GM21526 (cell line): ENCODE measurements at regions not wholly inside any gene's neighbourhood (a gene's known extent, or its start where the extent isn't known, plus 50 kb on each side); places are given as distances from the start of the nearest gene placed in this dataset.

ENCODE experiments used
- ATAC-seq: cut with Tn5 transposase; IDR thresholded peaks from one replicate; pipeline ENCODE4 v1.9.1; 2021; ENCODE audit warnings: moderate library complexity; ENCODE audit not compliant: unreplicated experiment, low FRiP score

DNA sequence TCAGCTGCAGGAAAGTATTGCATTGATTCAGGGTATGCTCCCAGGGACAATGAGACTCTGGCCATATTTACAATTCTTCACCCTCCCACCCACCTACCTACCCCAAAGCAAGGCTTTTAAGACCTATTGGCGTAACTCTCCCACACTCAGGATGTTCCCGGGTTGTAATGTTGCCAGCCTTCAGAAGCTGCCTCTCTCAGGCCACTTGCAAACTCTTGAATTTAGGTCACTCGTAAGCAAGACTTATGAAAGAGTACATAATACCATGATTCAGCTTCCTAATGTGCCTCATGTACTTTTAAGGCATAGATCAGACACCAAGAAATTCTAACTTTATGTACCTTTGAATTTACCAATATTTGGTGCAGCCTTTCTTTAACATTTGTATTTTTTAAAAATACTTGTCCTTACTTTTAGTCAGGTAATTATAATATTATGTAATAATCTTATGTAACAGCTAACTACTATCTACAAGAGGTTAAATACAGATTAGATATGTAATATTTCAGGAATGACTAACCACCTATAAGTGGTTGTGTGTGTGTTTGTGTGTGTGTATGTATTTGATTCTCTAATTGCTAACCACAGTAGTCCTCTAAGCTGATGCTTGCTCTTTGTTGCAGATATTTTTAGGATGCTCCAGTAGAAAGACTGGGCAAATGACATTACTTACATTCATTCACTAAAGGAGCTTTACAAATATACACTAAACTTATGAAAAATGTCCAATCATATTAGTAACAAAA is 630.5 kb upstream of the MEF2C start:
- no peak for ATAC-seq

DNA sequence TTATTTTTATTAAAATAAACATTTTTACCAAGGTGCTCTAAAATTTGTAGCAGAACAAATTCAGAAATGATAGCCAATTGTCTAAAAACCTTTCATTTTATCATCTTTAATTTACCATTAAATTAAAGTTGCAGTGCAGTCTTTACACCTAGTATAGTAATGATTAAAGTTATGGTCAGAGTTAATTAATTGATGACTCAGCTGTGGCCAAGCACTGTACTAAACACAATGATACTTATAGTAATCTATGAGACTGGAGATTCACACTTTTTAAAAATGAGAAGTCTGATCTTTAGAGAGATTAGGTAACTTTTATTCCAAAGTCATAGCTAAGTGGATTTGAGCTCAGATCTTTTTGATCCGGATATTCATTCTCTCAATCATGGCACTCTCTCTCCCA is 621.1 kb upstream of the MEF2C start:
- ATAC-seq = no peak

DNA sequence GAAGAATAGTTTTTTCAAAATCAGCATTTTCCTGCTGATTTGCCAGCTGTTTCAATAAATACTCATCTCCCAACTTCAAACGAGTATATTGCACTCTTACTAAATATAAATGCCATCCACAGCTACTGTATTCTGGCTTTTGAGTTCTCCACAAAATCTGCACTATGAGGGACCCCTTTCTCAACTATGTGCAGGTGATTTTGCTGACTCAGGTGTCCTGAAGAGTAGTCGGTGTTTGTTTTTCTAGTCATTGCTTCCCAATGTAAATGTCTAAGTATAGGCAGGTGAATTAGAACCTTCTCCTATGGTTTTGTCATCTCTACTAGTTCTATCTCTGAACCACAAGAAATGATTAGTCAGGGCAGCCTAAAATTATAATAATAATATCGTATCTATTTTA is 616.8 kb upstream of the MEF2C start:
- no peak for ATAC-seq

DNA sequence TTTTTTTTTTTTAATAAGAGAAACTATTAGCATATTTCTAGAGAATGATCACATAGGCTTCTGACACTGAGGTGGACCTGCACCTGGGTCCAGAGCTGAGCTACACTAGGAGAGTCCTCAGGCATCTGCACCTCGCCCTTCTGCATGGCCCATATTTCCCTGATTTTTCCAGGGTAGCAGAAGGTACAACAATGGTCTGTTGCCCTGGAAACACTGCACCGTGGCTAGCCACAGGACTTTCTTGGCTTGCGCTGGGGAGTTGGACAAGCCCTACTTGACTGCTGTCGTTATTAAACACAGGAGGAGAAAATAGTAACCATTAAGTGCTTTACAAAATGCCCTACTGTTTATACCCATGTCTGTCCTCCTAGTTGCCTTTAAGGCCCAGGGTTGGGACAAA is 615.7 kb upstream of the MEF2C start:
- ATAC-seq = no peak

DNA sequence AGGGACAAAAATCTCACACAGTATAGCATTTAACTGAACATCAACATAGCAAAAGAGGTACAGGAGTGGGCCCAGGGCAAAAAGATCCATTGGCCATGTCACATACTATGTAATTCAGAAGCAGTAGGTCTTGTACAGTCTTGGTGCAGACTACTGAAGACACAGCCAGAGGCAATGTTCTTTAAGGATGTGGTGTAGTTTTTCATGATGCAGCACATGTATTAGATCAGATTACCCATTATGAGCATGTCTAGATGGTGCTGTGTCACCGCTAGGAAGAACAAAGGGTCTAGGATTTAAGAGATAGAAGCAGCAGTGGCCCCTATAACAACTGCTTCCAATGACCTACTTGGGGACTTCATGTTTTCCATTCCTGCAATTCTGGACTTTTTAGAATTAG is 610.4 kb upstream of the MEF2C start:
- ATAC-seq = no peak

DNA sequence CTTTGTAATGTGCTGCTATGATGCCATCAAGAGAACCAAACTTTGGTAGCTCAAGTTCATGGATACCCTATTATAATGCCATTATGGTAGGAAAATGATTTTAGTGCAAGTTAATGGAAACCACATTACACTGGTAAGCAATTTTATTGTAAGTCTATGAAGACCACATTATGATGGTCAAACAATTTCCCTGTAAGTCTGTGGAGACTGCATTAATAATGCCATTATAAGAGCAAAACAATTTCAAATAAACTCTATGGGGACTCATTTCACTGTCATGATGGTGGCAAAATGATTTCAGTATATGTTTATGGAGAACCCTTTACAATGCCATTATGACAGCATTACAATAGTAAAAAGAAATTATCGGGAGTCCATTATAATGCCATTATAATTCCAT is 602.0 kb upstream of the MEF2C start:
- ATAC-seq = no peak

DNA sequence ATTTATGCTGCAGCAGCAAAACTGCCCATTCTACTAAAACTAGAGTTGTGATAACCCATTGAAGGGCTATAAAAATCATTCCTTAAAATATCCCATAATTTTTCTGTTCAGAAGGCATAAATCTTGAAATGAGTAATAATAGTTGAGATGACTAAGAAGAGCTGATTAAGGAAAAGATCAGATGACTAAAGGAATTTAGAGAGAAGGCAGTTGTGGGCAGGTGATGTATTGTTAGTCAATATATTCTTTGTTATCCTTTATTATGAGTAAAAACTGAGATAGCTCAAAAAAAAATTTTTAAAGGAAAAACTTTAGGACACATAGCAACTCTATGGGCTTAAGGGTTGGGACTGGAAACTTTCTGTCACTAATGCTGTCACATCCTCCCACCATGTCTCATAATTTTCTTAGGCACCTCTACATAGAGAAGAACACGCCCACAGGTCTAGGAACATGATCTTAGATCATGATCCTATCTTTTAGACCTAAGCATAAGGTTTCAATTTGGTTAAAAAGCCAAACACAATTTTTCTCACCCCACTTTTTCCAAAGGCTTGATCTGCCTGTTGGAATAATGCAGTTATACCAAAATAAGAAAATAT is 597.5 kb upstream of the MEF2C start:
- ATAC-seq = no peak

DNA sequence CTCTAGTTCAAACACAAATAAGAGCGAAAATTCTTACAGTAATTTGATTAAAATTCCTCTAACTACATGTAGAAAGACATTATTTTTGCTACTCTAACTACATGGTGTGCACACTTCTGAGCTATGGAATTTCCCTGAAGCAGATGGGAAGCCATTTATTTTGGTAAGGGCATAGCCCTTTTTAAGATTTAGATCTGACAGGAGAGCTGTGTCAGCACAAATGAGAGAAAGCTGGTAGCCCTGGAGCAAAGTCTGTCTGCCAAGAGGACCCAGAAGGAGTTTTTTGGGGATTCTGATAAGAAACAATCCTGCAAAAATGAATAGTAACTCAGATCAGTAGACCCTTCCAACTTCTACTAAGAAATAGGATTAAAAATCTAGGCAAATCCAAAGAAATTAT is 595.9 kb upstream of the MEF2C start:
- ATAC-seq = no peak

DNA sequence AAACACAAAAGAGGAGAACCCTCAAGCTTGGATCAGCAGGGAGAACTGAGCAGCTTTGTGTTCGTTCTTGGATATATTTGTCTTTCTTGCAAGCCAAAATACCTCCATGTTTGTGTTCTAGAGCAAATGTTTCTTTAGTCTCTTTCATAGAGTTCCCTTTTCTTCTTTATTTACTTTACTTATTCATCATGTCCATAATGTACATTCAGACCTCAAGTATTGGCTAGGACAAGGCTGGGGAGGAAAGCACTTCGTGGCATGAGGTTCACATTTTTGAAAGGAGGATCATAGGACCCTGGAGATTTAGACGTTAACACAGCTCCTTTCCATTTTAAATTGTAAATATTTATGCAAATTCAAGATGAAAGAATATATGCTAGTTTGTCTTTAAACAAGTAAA is 590.2 kb upstream of the MEF2C start:
- ATAC-seq = no peak

DNA sequence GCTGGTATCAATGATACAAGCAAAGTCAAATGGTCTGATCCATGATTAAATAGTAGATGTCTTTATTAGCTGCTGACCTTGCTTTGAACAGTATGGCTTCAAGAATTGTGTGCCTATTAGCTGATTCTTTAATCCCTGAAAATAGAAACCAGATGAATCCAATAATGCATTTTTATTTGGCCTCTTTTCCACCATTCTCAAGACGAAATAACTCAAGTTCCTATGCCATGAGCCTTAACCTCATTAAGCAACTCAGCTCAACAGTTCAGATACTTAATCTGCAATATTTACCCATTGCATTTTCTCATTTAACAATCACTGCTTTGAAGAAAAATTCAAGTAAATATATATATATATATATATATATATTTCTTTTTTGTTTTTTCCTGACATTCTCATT is 588.6 kb upstream of the MEF2C start:
- no peak for ATAC-seq

DNA sequence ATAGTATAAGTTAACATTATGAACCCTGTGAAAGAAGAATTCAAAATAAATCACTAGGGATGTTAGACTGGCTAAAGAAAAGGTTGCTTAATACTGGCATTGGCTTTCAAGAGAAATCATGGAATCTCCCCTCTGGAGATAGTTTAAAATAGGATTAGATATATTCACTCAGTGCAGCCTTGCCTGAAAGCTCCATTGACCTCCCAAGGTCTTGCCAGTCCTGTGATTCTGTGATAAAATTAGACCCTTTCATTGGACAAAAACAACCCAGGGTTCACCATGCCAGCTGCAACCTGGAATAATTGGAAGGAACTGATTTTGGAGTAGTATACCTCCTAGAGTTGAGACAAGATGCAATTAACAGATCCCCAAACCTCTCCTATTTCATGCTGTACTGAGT is 588.1 kb upstream of the MEF2C start:
- no peak for ATAC-seq

DNA sequence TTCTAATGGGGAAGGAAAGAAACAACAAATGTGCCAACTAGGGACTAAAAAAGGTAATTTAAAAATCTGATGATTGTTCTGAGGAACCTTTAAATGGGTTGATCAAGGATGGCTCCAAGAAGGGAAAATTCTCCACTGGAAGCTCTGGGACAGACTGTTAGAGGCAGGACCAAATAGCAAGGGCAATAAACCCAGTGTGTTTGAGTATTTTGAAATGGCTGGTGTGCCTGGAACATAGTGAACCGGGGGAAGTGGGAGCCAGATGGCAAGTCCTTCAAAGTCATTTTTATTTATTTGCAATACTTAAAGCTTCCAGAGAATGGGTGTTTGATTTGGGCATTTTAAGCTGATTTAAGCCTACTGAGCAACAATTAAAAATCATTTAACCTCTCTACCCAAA is 587.7 kb upstream of the MEF2C start:
- no peak for ATAC-seq

DNA sequence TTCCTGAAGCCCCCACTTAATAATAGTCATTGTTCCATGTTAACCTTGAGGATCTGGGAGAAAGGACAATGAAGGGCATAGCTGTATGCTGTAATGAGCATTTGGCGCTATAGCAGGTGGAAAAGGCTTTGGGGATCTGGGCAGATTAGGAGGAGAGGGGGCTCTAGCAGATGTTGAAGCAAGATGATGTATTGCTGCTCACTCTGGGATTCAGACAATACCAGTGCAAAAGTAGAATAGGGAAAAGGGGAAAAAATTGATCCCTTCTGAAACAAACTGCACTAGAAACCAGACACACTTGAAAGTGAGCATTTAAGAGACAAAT is 575.3 kb upstream of the MEF2C start:
- no peak for ATAC-seq

DNA sequence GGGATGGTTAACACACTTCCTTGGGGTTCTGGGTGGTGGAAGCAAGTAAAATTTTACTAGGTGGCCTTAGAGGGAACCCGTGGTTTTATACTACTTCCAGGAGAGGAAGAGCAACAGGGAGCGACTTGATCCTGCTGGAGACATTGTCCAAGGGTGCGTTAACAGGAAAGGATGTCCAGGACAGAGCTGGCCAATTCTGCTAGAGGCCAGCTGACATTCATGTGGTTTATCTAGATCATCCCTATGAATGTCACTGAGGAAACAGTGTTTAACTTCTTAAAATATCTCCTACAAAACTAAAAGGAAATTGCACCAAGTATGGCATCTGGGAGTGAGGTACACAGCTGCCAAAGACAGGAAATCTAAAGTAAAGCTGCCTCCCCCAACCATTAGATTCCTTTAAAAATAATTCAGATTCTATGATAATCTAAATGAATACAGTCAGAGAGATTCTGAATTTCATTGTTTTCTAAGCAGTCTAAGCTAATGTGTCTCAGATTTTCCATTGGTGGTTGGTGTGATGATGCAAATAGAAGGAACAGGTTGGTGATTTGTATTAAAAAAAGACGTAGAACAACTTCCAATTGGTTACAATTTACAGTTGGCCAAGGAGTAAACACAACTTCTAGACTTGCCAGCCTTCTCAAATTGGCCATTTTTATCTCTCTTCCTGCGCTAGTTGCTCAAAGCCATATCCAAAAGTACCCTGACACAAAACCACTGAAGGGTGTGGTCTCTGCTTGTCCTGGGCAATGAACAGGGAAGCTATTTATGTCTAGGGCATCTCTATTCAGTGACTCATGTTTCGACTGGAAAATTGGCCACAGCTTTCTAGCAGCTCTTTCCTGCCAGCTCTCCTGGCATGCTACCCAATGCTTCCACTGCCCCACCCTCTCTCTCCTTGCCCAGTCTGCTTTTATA is 574.7 kb upstream of the MEF2C start:
- ATAC-seq = no peak

DNA sequence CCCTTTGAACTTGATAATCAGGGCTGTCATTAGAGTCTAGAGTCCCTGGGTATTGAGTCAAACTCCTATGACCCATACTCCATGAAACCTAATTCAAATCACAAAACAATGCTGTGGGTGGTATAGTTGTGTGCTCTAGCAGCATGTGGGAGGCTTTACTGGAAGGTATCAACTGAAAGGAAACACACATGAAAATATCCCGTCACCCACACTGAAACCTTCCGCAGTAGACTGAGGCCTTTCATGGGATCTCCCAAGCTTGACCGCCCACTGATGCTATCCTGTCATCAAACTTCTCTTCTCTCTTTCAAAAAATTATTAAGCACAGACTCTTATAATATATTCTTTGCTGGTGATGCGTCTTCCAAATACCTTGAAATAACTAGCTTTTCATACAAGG is 569.1 kb upstream of the MEF2C start:
- no peak for ATAC-seq

DNA sequence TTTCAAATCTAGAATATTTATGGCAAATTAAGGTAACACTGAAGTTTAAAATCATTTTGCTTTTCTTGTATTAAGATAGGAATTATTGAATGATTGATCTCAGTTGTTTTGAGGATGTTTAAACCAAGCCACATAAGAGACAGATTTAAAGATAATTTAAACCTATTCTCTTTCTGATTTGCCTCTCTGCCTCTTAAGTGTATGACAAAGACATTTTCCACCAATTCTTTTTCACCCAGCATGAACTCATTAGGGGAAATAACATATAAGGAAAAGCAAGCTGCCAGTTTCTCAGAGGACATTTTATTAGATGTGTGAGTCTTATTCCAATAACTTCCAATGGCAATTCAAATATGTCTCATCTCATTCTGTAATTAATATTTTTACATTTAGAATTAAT is 568.3 kb upstream of the MEF2C start:
- no peak for ATAC-seq

DNA sequence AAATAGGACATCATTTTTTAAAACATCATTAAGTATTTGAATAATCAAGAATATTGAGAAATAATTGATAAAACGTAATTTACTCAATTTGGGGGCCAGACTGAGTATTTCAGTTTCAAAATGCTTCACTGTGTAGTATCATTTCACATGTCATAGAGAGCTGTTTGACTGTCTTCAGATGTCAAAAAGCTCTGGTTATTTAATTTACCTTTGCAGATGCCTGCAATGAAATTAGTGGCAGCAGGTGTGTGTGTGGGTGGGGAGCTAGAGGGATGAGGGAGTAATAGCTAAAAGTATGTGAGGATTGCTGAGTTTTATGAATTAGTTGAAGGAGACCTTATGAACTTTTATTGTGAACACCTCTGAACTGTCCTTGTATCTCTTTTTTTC is 567.2 kb upstream of the MEF2C start:
- ATAC-seq = no peak

DNA sequence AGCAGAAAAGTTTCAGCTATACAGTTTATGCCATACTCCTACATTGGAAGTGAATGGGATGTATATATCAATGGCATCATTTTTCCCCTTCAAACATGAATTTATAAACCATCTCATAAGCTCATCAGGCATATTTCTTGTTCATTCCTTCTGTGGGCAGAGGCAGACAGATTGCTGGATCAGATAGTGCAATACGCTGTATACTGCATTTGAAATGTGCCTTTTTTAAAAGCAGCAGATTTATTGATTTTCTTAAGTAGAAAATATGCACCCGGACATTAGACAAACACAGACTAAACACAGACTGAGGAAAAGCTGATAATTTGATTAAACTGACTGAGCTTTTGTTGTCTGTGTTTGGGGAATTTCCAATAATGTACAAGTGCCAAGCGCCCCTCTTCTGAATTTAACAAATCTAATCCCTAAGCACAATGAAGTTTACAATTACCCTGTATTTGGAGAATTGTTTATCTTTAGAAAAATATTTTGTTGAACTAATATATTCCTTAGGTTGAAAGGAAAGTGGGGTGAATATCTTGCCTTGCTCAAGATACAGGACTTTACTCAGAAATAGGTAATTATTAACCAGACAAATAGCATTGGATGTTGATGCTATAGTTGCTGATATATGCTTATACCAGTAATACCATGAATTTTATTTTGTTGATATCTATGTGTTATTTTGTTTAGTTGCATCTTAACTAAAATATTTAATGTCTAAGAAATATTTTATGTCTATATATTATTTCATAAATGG is 566.6 kb upstream of the MEF2C start:
- ATAC-seq = no peak

DNA sequence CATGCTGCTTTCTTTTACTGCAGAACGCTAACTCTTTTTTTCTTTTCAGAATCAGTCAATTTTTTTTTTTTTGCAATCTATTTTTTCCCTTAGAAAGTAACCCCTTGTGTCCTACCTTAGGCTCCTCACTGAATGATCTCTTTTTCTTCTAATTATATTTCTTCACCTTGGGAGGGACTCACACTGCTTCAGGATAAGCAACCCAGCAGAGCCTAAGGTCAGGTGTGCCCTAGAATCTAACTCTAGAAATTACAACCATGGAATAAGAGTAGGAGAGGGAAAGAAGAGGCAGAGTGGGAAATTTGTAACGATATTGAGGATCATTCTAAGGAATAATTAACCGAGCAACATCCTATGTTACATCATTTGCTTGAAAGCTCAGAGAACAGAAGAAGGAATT is 564.0 kb upstream of the MEF2C start:
- no peak for ATAC-seq

DNA sequence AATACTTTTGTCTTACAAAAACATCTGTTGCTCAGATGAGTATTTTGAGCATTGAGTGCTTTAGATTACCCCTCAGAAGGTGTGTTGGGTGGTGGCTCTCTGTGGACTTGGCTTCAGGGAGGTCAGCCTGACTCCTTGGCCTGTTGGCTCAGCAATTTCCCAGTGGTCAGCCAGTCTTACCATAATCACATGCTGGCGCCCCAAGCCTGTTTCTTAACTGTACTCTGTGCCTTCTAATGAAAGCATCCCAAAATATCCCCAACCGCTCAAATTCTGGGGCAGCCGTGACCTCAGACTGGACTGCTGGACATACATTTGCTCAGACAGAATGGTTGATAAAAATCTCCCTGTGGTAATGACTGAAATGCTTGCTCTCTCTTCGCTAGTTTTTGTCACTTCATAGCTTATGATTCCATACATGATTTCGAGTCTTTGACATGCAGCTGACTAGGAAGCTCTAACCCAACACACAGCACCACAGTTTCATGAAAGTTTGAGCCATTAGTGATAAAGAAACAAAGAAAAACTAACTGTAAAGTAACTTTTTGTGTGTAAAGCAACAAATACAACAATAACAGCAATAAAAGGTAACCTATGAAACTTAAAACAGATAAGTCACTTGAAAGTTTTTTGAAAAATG is 562.2 kb upstream of the MEF2C start:
- ATAC-seq = no peak

DNA sequence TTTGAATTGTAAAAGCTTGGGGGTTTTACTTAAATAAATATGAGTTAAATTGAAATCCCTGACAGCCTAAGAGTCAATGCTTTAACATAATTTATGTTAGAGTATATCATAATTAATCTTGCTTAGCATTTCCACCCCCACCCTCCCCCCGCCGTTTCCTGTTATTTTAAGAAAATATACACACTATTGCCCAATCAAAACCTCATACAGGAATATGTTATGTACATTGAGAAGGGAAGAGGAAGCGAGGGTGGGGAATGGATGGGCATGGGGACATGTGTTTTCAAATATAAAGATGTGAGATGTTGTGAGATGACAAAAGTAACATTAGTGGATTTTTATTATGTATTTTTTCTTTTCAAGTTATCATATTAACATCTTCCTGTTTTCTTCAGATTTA is 561.1 kb upstream of the MEF2C start:
- no peak for ATAC-seq
